ENCODE measurements at regions not wholly inside any gene's neighbourhood (a gene's known extent, or its start where the extent isn't known, plus 50 kb on each side); places are given as distances from the start of the nearest gene placed in this dataset.

DNA sequence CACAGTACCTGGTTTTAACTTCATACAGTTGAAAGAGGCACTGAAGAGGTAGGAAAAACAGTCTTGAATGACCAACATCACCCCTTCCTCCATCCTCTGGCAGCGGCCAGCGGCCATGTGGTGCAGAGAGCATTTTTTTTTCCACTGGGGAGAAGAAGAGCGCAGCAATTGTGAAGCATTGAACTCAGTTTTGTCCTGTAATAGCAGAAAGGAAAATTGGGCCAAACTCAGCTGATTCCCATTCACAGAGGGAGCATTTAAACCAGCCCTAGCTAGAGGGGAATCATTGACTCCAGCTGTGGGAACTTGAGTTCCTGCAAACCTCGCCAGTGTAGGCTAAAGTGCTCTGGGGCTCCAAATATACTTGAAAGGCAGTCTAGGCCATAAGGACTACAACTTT lies 316.6 kb upstream of the CHST9 start:
- no peak for TF ChIP-seq CTCF (IDR thresholded peaks at IDR 0.05)
- no peak for TF ChIP-seq POLR2A (IDR thresholded peaks at IDR 0.05)

All from uterus (tissue), 2 donors.